ENCODE measurements at regions not wholly inside any gene's neighbourhood (a gene's known extent, or its start where the extent isn't known, plus 50 kb on each side); places are given as distances from the start of the nearest gene placed in this dataset.

- Histone ChIP-seq H2AFZ (ENCODE audit: low read length) (no peak overlapping the region), H3K79me2 (ENCODE audit: insufficient read depth, low read length) (no peaks in the 10 kb centered on the region), H3K27me3 (ENCODE audit: control insufficient read depth in 1 of 2, insufficient read depth in 2 of 2, low read length in 2 of 2) (peaks cover 0 to 56% of the 10 kb centered on the region in 2 experiments; a peak in 2 of 5 replicates), H3K27ac (ENCODE audit: extremely low read length, insufficient read depth, low read length) (no peak overlapping the region), H4K20me1 (ENCODE audit: insufficient read depth, low read length) (no peaks in the 10 kb centered on the region), H3K9ac (ENCODE audit: insufficient read depth, low read depth, low read length) (no peak overlapping the region), H3K4me1 (ENCODE audit: insufficient read depth, low read length) (no peaks in the 10 kb centered on the region), H3K9me3 (ENCODE audit: low read length) (no peaks in the 10 kb centered on the region), H3K4me2 (ENCODE audit: low read depth, low read length) (no peak overlapping the region), H3K4me3 (replicated peaks in 1 of 3; ENCODE audit: insufficient read depth in 1 of 3, low read depth in 2 of 3, low read length in 3 of 3) (no peak overlapping the region), H3K36me3 (replicated peaks in 1 of 2; ENCODE audit: control insufficient read depth in 1 of 2, insufficient read depth in 2 of 2, low read length in 2 of 2) (no peaks in the 10 kb centered on the region)
- no TSS peak for BruUV-seq (replicated peaks)
- TF ChIP-seq ZNF660 (CRISPR knock-in tag; IDR thresholded peaks at IDR 0.05; ENCODE audit: borderline replicate concordance, low read depth), result no peak
- POLR2A ChIA-PET, result no interaction called here
- ATAC-seq (no peak), DNase-seq (ENCODE audit: low spot score) (no peak), FAIRE-seq (no peak)
- intact Hi-C loops (cut with micrococcal nuclease; ENCODE audit: unreplicated experiment) (no loop called here), in situ Hi-C loops (cut with HindIII; ENCODE audit: extremely low pct_ligation_motif_present, low pct_unique_long_range_greater_than_20kb) (no loop called here)
- 0% methylated on average over 2 of the region's 2 CpGs for WGBS (ENCODE audit: low lambda C conversion rate)
- CTCF ChIA-PET (ENCODE audit: low intra/inter-chr PET ratio, low total read pairs), result no interaction called here
These were observed 121.3 kb upstream of the MGMT start for GRCh38 chr10:129345763-129346162.

- CTCF ChIA-PET (ENCODE audit: low intra/inter-chr PET ratio, low total read pairs), result no interaction called here
- H2AFZ ChIP-seq (ENCODE audit: low read length), result no peak overlapping the region
- no peaks in the 10 kb centered on the region for H3K36me3 ChIP-seq (replicated peaks in 1 of 2; ENCODE audit: control insufficient read depth in 1 of 2, insufficient read depth in 2 of 2, low read length in 2 of 2)
- ATAC-seq, result no peak
- no TSS peak for BruUV-seq (replicated peaks)
- no peaks in the 10 kb centered on the region for H4K20me1 ChIP-seq (ENCODE audit: insufficient read depth, low read length)
- WGBS (ENCODE audit: low lambda C conversion rate), result 38% methylated on average over 10 of the region's 11 CpGs
- H3K27me3 ChIP-seq (ENCODE audit: control insufficient read depth in 1 of 2, insufficient read depth in 2 of 2, low read length in 2 of 2), result peaks cover 0 to 28% of the 10 kb centered on the region in 2 experiments; a peak in 3 of 5 replicates
- POLR2A ChIA-PET, result no interaction called here
- DNase-seq (ENCODE audit: low spot score), result no peak
- no peak overlapping the region for H3K27ac ChIP-seq (ENCODE audit: extremely low read length, insufficient read depth, low read length)
- peaks cover 2% of the 10 kb centered on the region; the same call in 1 of the 2 replicates for H3K9me3 ChIP-seq (ENCODE audit: low read length)
- no peak overlapping the region for H3K9ac ChIP-seq (ENCODE audit: insufficient read depth, low read depth, low read length)
- H3K4me3 ChIP-seq (replicated peaks in 1 of 3; ENCODE audit: insufficient read depth in 1 of 3, low read depth in 2 of 3, low read length in 3 of 3), result no peak overlapping the region
- FAIRE-seq, result no peak
- H3K79me2 ChIP-seq (ENCODE audit: insufficient read depth, low read length), result no peaks in the 10 kb centered on the region
- intact Hi-C loops (cut with micrococcal nuclease; ENCODE audit: unreplicated experiment) (no loop called here), in situ Hi-C loops (cut with HindIII; ENCODE audit: extremely low pct_ligation_motif_present, low pct_unique_long_range_greater_than_20kb) (no loop called here)
- no peak overlapping the region for H3K4me2 ChIP-seq (ENCODE audit: low read depth, low read length)
- H3K4me1 ChIP-seq (ENCODE audit: insufficient read depth, low read length), result no peaks in the 10 kb centered on the region
- no peak for TF ChIP-seq PREB (CRISPR knock-in tag; IDR thresholded peaks at IDR 0.05)
- no peak for TF ChIP-seq ZNF816 (CRISPR knock-in tag; IDR thresholded peaks at IDR 0.05; ENCODE audit: borderline replicate concordance)
- TF ChIP-seq IRF9 (CRISPR knock-in tag; IDR thresholded peaks at IDR 0.05; ENCODE audit: borderline replicate concordance), result no peak
- no peak for TF ChIP-seq ZMAT3 (CRISPR knock-in tag; conservative IDR thresholded peaks at IDR 0.05)
- TF ChIP-seq STAT6 (CRISPR knock-in tag; IDR thresholded peaks at IDR 0.05; ENCODE audit: borderline replicate concordance), result no peak
- TF ChIP-seq ZNF251 (CRISPR knock-in tag; IDR thresholded peaks at IDR 0.05), result no peak
- no peak for TF ChIP-seq CEBPG (CRISPR knock-in tag; IDR thresholded peaks at IDR 0.05)
- TF ChIP-seq HNRNPUL1 (IDR thresholded peaks at IDR 0.05; ENCODE audit: low read depth, low read length), result no peak
- TF ChIP-seq NFKBIZ (CRISPR knock-in tag; IDR thresholded peaks at IDR 0.05), result no peak
- no peak for TF ChIP-seq RFXAP (CRISPR knock-in tag; IDR thresholded peaks at IDR 0.05; ENCODE audit: borderline replicate concordance)
These were observed 116.4 kb upstream of the MGMT start for GRCh38 chr10:129350690-129351089.

All from HepG2 (cell line).